Fibroblast of lung (primary cell): ENCODE measurements at regions not wholly inside any gene's neighbourhood (a gene's known extent, or its start where the extent isn't known, plus 50 kb on each side); places are given as distances from the start of the nearest gene placed in this dataset.

Experiments used
- DNase-seq, 2 donors: peaks; one replicate each; pipeline versions ENCODE4 v3.0.0 to v3.0.0-alpha.2; 2010; ENCODE audit warnings: low read depth in 2 of 2
- H2AFZ ChIP-seq: 2 replicates; pipeline ENCODE4 v1.5.1; 2012; ENCODE audit warnings: low read length, control low read depth, inconsistent platforms
- H3K27ac ChIP-seq: 2 replicates; pipeline ENCODE4 v1.5.1; 2011; ENCODE audit warnings: low read length, control low read depth; ENCODE audit not compliant: insufficient read depth
- H3K27me3 ChIP-seq: 2 replicates; pipeline ENCODE4 v1.5.1; 2011; ENCODE audit warnings: mild to moderate bottlenecking, low read length; ENCODE audit not compliant: control insufficient read depth, insufficient read depth
- H3K36me3 ChIP-seq: 2 replicates; pipeline ENCODE4 v1.5.1; 2011; ENCODE audit warnings: low read length; ENCODE audit not compliant: control insufficient read depth, insufficient read depth
- H3K4me1 ChIP-seq: 2 replicates; pipeline ENCODE4 v1.5.1; 2011; ENCODE audit warnings: low read length; ENCODE audit not compliant: control insufficient read depth, insufficient read depth; ENCODE audit errors: extremely low read depth
- H3K4me2 ChIP-seq: 2 replicates; pipeline ENCODE4 v1.5.1; 2011; ENCODE audit warnings: low read length, control low read depth; ENCODE audit not compliant: insufficient read depth; ENCODE audit errors: extremely low read depth
- H3K4me3 ChIP-seq, 4 experiments: fragments of 200-600 bp in 1 of 4; sonication (generic) in 1 of 4; replicated peaks in 1 of 4; 2 replicates each; pipeline ENCODE4 v1.5.1; 2011 to 2016; ENCODE audit warnings: low read length in 4 of 4, low read depth in 3 of 4, mild to moderate bottlenecking in 3 of 4, control low read depth in 2 of 4, inconsistent platforms in 1 of 4, mixed read lengths in 1 of 4; ENCODE audit not compliant: insufficient read depth in 1 of 4; ENCODE audit errors: control extremely low read depth in 1 of 4
- H3K79me2 ChIP-seq: 2 replicates; pipeline ENCODE4 v1.5.1; 2012; ENCODE audit warnings: mild to moderate bottlenecking, low read length, inconsistent platforms; ENCODE audit not compliant: control insufficient read depth, insufficient read depth
- H3K9ac ChIP-seq: 2 replicates; pipeline ENCODE4 v1.5.1; 2011; ENCODE audit warnings: mild to moderate bottlenecking, low read length, control low read depth; ENCODE audit not compliant: insufficient read depth
- H3K9me3 ChIP-seq: 2 replicates; pipeline ENCODE4 v1.5.1; 2012; ENCODE audit warnings: low read depth, low read length; ENCODE audit not compliant: control insufficient read depth, insufficient read depth
- H4K20me1 ChIP-seq: 2 replicates; pipeline ENCODE4 v1.5.1; 2011; ENCODE audit warnings: low read length; ENCODE audit not compliant: control insufficient read depth, insufficient read depth; ENCODE audit errors: extremely low read depth
- EZH2 ChIP-seq: IDR thresholded peaks from 2 replicates; pipeline ENCODE4 v1.5.1; 2012; ENCODE audit warnings: low read length, control low read depth, mild to moderate bottlenecking; ENCODE audit errors: missing control alignments
- TF ChIP-seq, protein P1 (sequence below), 2 donors: IDR thresholded peaks in 1 of 2; conservative IDR thresholded peaks in 1 of 2; 1 replicate in 1 of 2; 2 replicates in 1 of 2; pipeline ENCODE4 v1.5.1; 2011 to 2012; ENCODE audit warnings: low read length in 2 of 2, control low read depth in 1 of 2, inconsistent platforms in 1 of 2, low read depth in 1 of 2, mild to moderate bottlenecking in 1 of 2

DNA sequence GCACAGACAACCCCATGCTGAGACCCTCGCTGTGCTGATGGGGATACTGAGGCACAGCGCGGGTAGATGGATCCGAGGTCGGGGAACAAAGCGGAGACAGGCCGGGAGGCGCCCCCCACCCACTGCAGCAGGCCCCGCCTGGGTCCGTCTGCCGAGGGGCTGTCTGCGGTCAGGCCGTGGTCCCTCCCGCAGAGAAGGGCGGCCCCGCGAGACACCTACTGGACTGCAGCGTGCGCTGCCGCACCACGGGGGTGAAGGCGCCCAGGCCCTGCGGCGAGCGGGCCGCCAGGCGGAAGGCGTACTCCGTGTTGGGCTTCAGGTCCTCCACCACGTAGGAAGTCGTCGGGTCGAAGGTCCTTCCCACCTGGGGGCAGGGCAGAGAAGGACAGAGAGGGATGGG, 101.9 kb downstream of the PTPRS start:
- H4K20me1 ChIP-seq, result no peaks in the 10 kb centered on the region
- no peaks in the 10 kb centered on the region for H3K9me3 ChIP-seq
- no peak overlapping the region for H3K4me2 ChIP-seq
- no peaks in the 10 kb centered on the region for H3K4me1 ChIP-seq
- peaks cover 4% of the 10 kb centered on the region for H3K36me3 ChIP-seq
- no peak overlapping the region for H3K4me3 ChIP-seq
- no peak for DNase-seq
- TF ChIP-seq, protein P1, sequence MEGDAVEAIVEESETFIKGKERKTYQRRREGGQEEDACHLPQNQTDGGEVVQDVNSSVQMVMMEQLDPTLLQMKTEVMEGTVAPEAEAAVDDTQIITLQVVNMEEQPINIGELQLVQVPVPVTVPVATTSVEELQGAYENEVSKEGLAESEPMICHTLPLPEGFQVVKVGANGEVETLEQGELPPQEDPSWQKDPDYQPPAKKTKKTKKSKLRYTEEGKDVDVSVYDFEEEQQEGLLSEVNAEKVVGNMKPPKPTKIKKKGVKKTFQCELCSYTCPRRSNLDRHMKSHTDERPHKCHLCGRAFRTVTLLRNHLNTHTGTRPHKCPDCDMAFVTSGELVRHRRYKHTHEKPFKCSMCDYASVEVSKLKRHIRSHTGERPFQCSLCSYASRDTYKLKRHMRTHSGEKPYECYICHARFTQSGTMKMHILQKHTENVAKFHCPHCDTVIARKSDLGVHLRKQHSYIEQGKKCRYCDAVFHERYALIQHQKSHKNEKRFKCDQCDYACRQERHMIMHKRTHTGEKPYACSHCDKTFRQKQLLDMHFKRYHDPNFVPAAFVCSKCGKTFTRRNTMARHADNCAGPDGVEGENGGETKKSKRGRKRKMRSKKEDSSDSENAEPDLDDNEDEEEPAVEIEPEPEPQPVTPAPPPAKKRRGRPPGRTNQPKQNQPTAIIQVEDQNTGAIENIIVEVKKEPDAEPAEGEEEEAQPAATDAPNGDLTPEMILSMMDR (conservative IDR thresholded peaks at IDR 0.05 in 1 of 2, IDR thresholded peaks at IDR 0.05 in 1 of 2; ENCODE audit: low read depth in 1 of 2, low read length in 2 of 2), result no peak
- TF ChIP-seq EZH2, result no peak
- H3K27ac ChIP-seq, result no peak overlapping the region
- H3K79me2 ChIP-seq, result no peaks in the 10 kb centered on the region
- no peaks in the 10 kb centered on the region for H3K27me3 ChIP-seq
- H3K9ac ChIP-seq, result no peak overlapping the region
- H2AFZ ChIP-seq, result no peak overlapping the region

DNA sequence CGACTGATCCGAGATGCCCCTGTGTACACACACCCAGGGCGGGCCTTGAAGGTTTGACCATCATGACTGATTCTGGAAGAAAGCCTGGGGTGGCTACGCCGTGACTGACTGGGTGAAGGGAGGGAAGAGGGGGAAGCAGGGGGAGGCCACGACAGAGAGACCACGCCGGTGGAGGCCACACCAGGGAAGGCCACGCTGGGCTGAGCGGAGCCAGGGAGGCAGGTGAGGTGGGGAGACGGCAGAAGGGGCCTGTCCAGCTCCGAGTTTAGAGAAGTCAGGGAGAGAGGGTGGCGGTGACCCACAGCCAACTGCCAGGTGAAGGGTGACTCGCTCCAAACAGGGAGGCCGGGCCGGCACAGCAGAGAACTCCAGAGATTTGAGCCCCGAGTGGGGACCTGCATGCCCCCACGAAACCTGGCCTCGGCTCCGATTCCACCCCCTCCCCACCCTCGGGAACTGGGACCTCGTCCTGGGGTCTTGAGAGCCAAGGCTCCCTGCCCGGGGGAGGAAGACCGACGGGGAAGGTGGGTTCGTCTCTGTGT, 102.6 kb downstream of the PTPRS start:
- Histone ChIP-seq H3K4me2 (no peak overlapping the region), H3K4me1 (no peaks in the 10 kb centered on the region), H3K36me3 (peaks cover 3% of the 10 kb centered on the region), H3K9me3 (no peaks in the 10 kb centered on the region), H3K4me3 (no peak overlapping the region), H3K27me3 (no peaks in the 10 kb centered on the region), H4K20me1 (no peaks in the 10 kb centered on the region), H3K79me2 (no peaks in the 10 kb centered on the region), H3K27ac (no peak overlapping the region), H2AFZ (no peak overlapping the region), H3K9ac (no peak overlapping the region)
- no peak for TF ChIP-seq EZH2
- TF ChIP-seq, protein P1 (conservative IDR thresholded peaks at IDR 0.05 in 1 of 2, IDR thresholded peaks at IDR 0.05 in 1 of 2; ENCODE audit: low read depth in 1 of 2, low read length in 2 of 2), result no peak
- no peak for DNase-seq

DNA sequence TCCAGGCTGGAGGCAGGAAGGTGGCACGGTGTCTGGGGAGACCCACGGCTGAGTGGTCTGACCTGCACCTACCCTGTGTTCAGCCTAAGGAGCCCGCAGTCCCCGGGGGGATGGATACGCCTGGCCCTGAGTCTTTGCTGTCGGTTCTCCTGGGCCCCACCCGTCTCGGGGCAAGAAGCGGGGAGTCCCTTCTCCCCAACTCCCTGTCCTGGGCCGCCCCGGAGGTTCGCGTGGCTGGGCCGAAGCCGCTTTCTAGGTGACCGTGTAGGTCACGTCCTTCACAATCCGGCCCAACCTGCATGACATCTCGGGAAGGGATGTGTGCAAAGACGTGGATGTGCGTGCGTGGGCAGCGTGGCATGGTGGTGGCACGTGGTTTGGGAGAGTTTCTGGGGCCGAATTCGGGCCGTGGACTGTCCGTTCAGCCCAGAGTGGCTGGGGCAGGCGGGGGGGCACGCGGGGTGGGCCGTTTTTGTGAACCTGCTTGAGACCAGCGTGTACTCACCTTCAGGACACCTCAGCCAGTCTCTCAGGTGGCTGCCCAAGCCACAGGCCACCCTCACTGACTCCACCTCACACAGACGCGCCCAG, 103.3 kb downstream of the PTPRS start:
- H3K4me2 ChIP-seq, result no peak overlapping the region

More for the DNA sequence above, 103.3 kb downstream of the PTPRS start:
- Histone ChIP-seq H3K4me1 (no peaks in the 10 kb centered on the region), H3K9ac (no peak overlapping the region), H3K79me2 (no peaks in the 10 kb centered on the region), H3K27me3 (no peaks in the 10 kb centered on the region), H2AFZ (no peak overlapping the region), H3K36me3 (peaks cover 3% of the 10 kb centered on the region), H3K4me3 (no peak overlapping the region), H3K27ac (no peak overlapping the region), H4K20me1 (no peaks in the 10 kb centered on the region), H3K9me3 (no peaks in the 10 kb centered on the region)
- TF ChIP-seq EZH2, result no peak
- TF ChIP-seq, protein P1 (conservative IDR thresholded peaks at IDR 0.05 in 1 of 2, IDR thresholded peaks at IDR 0.05 in 1 of 2; ENCODE audit: low read depth in 1 of 2, low read length in 2 of 2), result no peak
- DNase-seq, result no peak
